ENCODE measurements at regions not wholly inside any gene's neighbourhood (a gene's known extent, or its start where the extent isn't known, plus 50 kb on each side); places are given as distances from the start of the nearest gene placed in this dataset.

GRCh38 chr4:148495463-148495862, 53.2 kb upstream of the NR3C2 start:
- Histone ChIP-seq H4K20me1 (ENCODE audit: control insufficient read depth, extremely low read depth, insufficient read depth, low read length) (no peaks in the 10 kb centered on the region), H3K4me2 (ENCODE audit: extremely low read depth, insufficient read depth, low read length) (no peak overlapping the region), H3K4me3 (replicated peaks in 1 of 4; ENCODE audit: control extremely low read depth in 1 of 4, insufficient read depth in 1 of 4, low read depth in 3 of 4, low read length in 4 of 4) (no peak overlapping the region), H3K36me3 (ENCODE audit: control insufficient read depth, insufficient read depth, low read length) (no peaks in the 10 kb centered on the region), H3K79me2 (ENCODE audit: control insufficient read depth, insufficient read depth, low read length) (no peaks in the 10 kb centered on the region), H3K27ac (ENCODE audit: insufficient read depth, low read length) (no peak overlapping the region), H3K4me1 (ENCODE audit: control insufficient read depth, extremely low read depth, insufficient read depth, low read length) (no peaks in the 10 kb centered on the region), H3K9ac (ENCODE audit: insufficient read depth, low read length) (no peak overlapping the region), H3K9me3 (ENCODE audit: control insufficient read depth, insufficient read depth, low read depth, low read length) (no peaks in the 10 kb centered on the region), H3K27me3 (ENCODE audit: control insufficient read depth, insufficient read depth, low read length) (no peaks in the 10 kb centered on the region), H2AFZ (ENCODE audit: low read length) (no peak overlapping the region)
- DNase-seq (ENCODE audit: low read depth in 2 of 2): no peak
- no peak for TF ChIP-seq EZH2 (IDR thresholded peaks at IDR 0.05; ENCODE audit: low read length, missing control alignments)
